Panc1 (cell line): ENCODE measurements at regions not wholly inside any gene's neighbourhood (a gene's known extent, or its start where the extent isn't known, plus 50 kb on each side); places are given as distances from the start of the nearest gene placed in this dataset.

Experiments
- CTCF ChIP-seq: fragments of 450-650 bp; IDR thresholded peaks from 2 replicates; pipeline ENCODE4 v1.5.1; 2017; ENCODE audit warnings: mild to moderate bottlenecking
- POLR2AphosphoS5 ChIP-seq: IDR thresholded peaks from 2 replicates; pipeline ENCODE4 v1.6.1; 2012; ENCODE audit warnings: mild to moderate bottlenecking, low read depth, low read length, moderate library complexity
- REST ChIP-seq, 2 experiments: IDR thresholded peaks; 2 replicates each; pipeline ENCODE4 v1.6.1; 2011 to 2012; ENCODE audit warnings: low read depth in 2 of 2, control low read depth in 1 of 2, low read length in 1 of 2, mild to moderate bottlenecking in 1 of 2, moderate library complexity in 1 of 2; ENCODE audit not compliant: insufficient read depth in 1 of 2
- SIN3A ChIP-seq: IDR thresholded peaks from 2 replicates; pipeline ENCODE4 v1.6.1; 2012; ENCODE audit warnings: low read depth, mild to moderate bottlenecking, low read length, moderate library complexity, borderline replicate concordance; ENCODE audit not compliant: insufficient read depth
- TCF7L2 ChIP-seq: IDR thresholded peaks from 2 replicates; pipeline ENCODE4 v1.6.1; 2011; ENCODE audit warnings: mild to moderate bottlenecking, low read depth, low read length, inconsistent platforms

- TF ChIP-seq CTCF (no peak), REST (IDR thresholded peaks at IDR 0.05; ENCODE audit: insufficient read depth in 1 of 2, low read depth in 2 of 2, low read length in 1 of 2) (no peak), POLR2AphosphoS5 (no peak), SIN3A (no peak), TCF7L2 (no peak)
Measured at GRCh38 chr19:28575816-28576215, 637.1 kb downstream of the UQCRFS1 start.
